GM23338 (cell line): ENCODE measurements at regions not wholly inside any gene's neighbourhood (a gene's known extent, or its start where the extent isn't known, plus 50 kb on each side); places are given as distances from the start of the nearest gene placed in this dataset.

Source experiments
- CTCF ChIP-seq, 2 experiments: fragments of 200-600 bp in 1 of 2; sonication (generic) in 1 of 2; conservative IDR thresholded peaks; 2 replicates each; pipeline versions ENCODE4 v1.5.1 to v1.6.1; 2016 to 2017; ENCODE audit warnings: antibody characterized with exemption in 2 of 2, low read depth in 2 of 2, mild to moderate bottlenecking in 2 of 2, moderate library complexity in 1 of 2
- EZH2 ChIP-seq: fragments of 200-600 bp; sonication (generic); IDR thresholded peaks from one replicate; pipeline ENCODE4 v1.8.0; 2017; ENCODE audit warnings: antibody characterized with exemption, mild to moderate bottlenecking, low read depth; ENCODE audit not compliant: unreplicated experiment
- EZH2phosphoT487 ChIP-seq: fragments of 200-600 bp; sonication (generic); IDR thresholded peaks from one replicate; pipeline ENCODE4 v1.8.1; 2018; ENCODE audit warnings: antibody characterized with exemption; ENCODE audit not compliant: unreplicated experiment
- JUNB ChIP-seq: IDR thresholded peaks from one replicate; pipeline ENCODE4 v1.6.1; 2016; ENCODE audit warnings: antibody characterized with exemption; ENCODE audit not compliant: unreplicated experiment
- POLR2AphosphoS5 ChIP-seq: IDR thresholded peaks from 2 replicates; pipeline ENCODE4 v1.6.1; 2016; ENCODE audit warnings: antibody characterized with exemption, low read depth
- REST ChIP-seq: IDR thresholded peaks from one replicate; pipeline ENCODE4 v1.6.1; 2018; ENCODE audit warnings: antibody characterized with exemption; ENCODE audit not compliant: unreplicated experiment
- STAT1 ChIP-seq: IDR thresholded peaks from one replicate; pipeline ENCODE4 v1.6.1; 2016; ENCODE audit warnings: antibody characterized with exemption; ENCODE audit not compliant: unreplicated experiment
- ZNF114 ChIP-seq: fragments of 250-450 bp; sonication (Bioruptor Pico); IDR thresholded peaks from 2 replicates; pipeline ENCODE4 v1.5.0; 2020; ENCODE audit warnings: mild to moderate bottlenecking, moderate library complexity

GRCh38 chr20:24789877-24790276, 159.2 kb upstream of the CST7 start:
- TF ChIP-seq REST (no peak), CTCF (conservative IDR thresholded peaks at IDR 0.05; ENCODE audit: low read depth in 2 of 2) (no peak), POLR2AphosphoS5 (no peak), ZNF114 (CRISPR knock-in tag) (no peak), EZH2phosphoT487 (no peak), JUNB (no peak), EZH2 (no peak), STAT1 (no peak)
